ENCODE measurements at regions not wholly inside any gene's neighbourhood (a gene's known extent, or its start where the extent isn't known, plus 50 kb on each side); places are given as distances from the start of the nearest gene placed in this dataset.

GRCh38 chr6:84867521-84867920 is 103.1 kb upstream of the TBX18 start:
- ChIA-PET POLR2A (no interaction called here), CTCF (ENCODE audit: low intra/inter-chr PET ratio) (interaction anchor here (0.6 kb wide), 1 partner anchor 259 kb away, joined by 4 read pairs; no protein-coding TSS in a partner anchor)
- Histone ChIP-seq H3K4me3 (no peak overlapping the region), H3K4me2 (ENCODE audit: insufficient read depth, low read length) (no peak overlapping the region), H4K20me1 (replicated peaks; ENCODE audit: control insufficient read depth, insufficient read depth, low read length) (no peaks in the 10 kb centered on the region), H3K9me3 (replicated peaks; ENCODE audit: control insufficient read depth, insufficient read depth, low read depth, low read length) (no peaks in the 10 kb centered on the region), H3K27me3 (ENCODE audit: control insufficient read depth in 2 of 2, insufficient read depth in 2 of 2, low read length in 2 of 2) (no peaks in the 10 kb centered on the region), H3K9ac (ENCODE audit: insufficient read depth in 1 of 2, low read depth in 2 of 2, low read length in 2 of 2) (no peak overlapping the region), H3K9me1 (ENCODE audit: control insufficient read depth, insufficient read depth, low read length) (no peaks in the 10 kb centered on the region), H3K79me2 (ENCODE audit: control insufficient read depth, insufficient read depth, low read length) (no peaks in the 10 kb centered on the region), H3K4me1 (replicated peaks in 1 of 2; ENCODE audit: control insufficient read depth in 2 of 2, insufficient read depth in 2 of 2, low read length in 2 of 2) (no peaks in the 10 kb centered on the region), H3K36me3 (ENCODE audit: control insufficient read depth, insufficient read depth, low read length) (no peaks in the 10 kb centered on the region), H3K27ac (ENCODE audit: extremely low read depth, low read depth, low read length) (no peak overlapping the region), H2AFZ (ENCODE audit: low read depth, low read length) (no peak overlapping the region)
- in situ Hi-C loops (cut with MboI): no loop called here
- ATAC-seq (no peak), FAIRE-seq (no peak), DNase-seq (ENCODE audit: extremely low read depth in 1 of 4, low spot score in 3 of 4) (no peak)
- TF ChIP-seq PTTG1 (tag; IDR thresholded peaks at IDR 0.05; ENCODE audit: low read depth) (no peak), ZNF239 (CRISPR knock-in tag; IDR thresholded peaks at IDR 0.05) (no peak), CEBPG (CRISPR knock-in tag; IDR thresholded peaks at IDR 0.05) (no peak), CEBPG (tag; conservative IDR thresholded peaks at IDR 0.05 in 1 of 2, IDR thresholded peaks at IDR 0.05 in 1 of 2) (peak in 1 of 2 experiments; percentile 24; a peak in 1 of 4 replicates), NFE2 (IDR thresholded peaks at IDR 0.05; ENCODE audit: low read depth) (no peak)
- intact Hi-C loops (cut with micrococcal nuclease): no loop called here
- BruUV-seq (replicated peaks): no TSS peak
- WGBS (ENCODE audit: insufficient coverage, low coverage, missing lambda C conversion rate): 0% methylated on average over 2 of the region's 2 CpGs

- BruUV-seq (replicated peaks): no TSS peak
- DNase-seq (ENCODE audit: extremely low read depth in 1 of 4, low spot score in 3 of 4) (no peak), ATAC-seq (no peak), FAIRE-seq (no peak)
- Histone ChIP-seq H3K36me3 (ENCODE audit: control insufficient read depth, insufficient read depth, low read length) (no peaks in the 10 kb centered on the region), H3K27me3 (ENCODE audit: control insufficient read depth in 2 of 2, insufficient read depth in 2 of 2, low read length in 2 of 2) (no peaks in the 10 kb centered on the region), H3K9ac (ENCODE audit: insufficient read depth in 1 of 2, low read depth in 2 of 2, low read length in 2 of 2) (no peak overlapping the region), H2AFZ (ENCODE audit: low read depth, low read length) (no peak overlapping the region), H3K27ac (ENCODE audit: extremely low read depth, low read depth, low read length) (no peak overlapping the region), H3K4me3 (no peak overlapping the region), H3K9me3 (replicated peaks; ENCODE audit: control insufficient read depth, insufficient read depth, low read depth, low read length) (no peaks in the 10 kb centered on the region), H4K20me1 (replicated peaks; ENCODE audit: control insufficient read depth, insufficient read depth, low read length) (no peaks in the 10 kb centered on the region), H3K4me2 (ENCODE audit: insufficient read depth, low read length) (no peak overlapping the region), H3K79me2 (ENCODE audit: control insufficient read depth, insufficient read depth, low read length) (no peaks in the 10 kb centered on the region), H3K9me1 (ENCODE audit: control insufficient read depth, insufficient read depth, low read length) (no peaks in the 10 kb centered on the region), H3K4me1 (replicated peaks in 1 of 2; ENCODE audit: control insufficient read depth in 2 of 2, insufficient read depth in 2 of 2, low read length in 2 of 2) (no peaks in the 10 kb centered on the region)
- 0% methylated on average over 1 of the region's 1 CpG for WGBS (ENCODE audit: insufficient coverage, low coverage, missing lambda C conversion rate)
- ChIA-PET CTCF (ENCODE audit: low intra/inter-chr PET ratio) (interaction anchor here (0.6 kb wide), 1 partner anchor 260 kb away, joined by 4 read pairs; no protein-coding TSS in a partner anchor), POLR2A (no interaction called here)
- in situ Hi-C loops (cut with MboI): no loop called here
- intact Hi-C loops (cut with micrococcal nuclease): no loop called here
- TF ChIP-seq TBL1XR1 (IDR thresholded peaks at IDR 0.05; ENCODE audit: low read length in 2 of 2) (no peak), ZSCAN32 (CRISPR knock-in tag; IDR thresholded peaks at IDR 0.05) (peak; percentile 88), EP400 (IDR thresholded peaks at IDR 0.05) (peak; percentile 13; the same call in 1 of the 2 replicates), LEF1 (IDR thresholded peaks at IDR 0.05) (no peak), ZNF316 (IDR thresholded peaks at IDR 0.05) (no peak), NUFIP1 (IDR thresholded peaks at IDR 0.05; ENCODE audit: partially characterized antibody) (no peak), SLC30A9 (CRISPR knock-in tag; IDR thresholded peaks at IDR 0.05) (no peak), ZNF311 (CRISPR knock-in tag; IDR thresholded peaks at IDR 0.05) (no peak)
Measured at GRCh38 chr6:84866715-84867114, 102.3 kb upstream of the TBX18 start.

Data from K562 (cell line).